ENCODE measurements at regions not wholly inside any gene's neighbourhood (a gene's known extent, or its start where the extent isn't known, plus 50 kb on each side); places are given as distances from the start of the nearest gene placed in this dataset.

GRCh38 chr9:109989296-109989695 is 209.3 kb downstream of the PALM2AKAP2 start:
- no peak overlapping the region for H3K9ac ChIP-seq
- H3K4me3 ChIP-seq (ENCODE audit: low read depth, low read length), result no peak overlapping the region
- no peaks in the 10 kb centered on the region for H3K79me2 ChIP-seq
- no peaks in the 10 kb centered on the region for H3K36me3 ChIP-seq (ENCODE audit: control insufficient read depth, insufficient read depth, low read length)
- no peak overlapping the region for H2AFZ ChIP-seq
- H3K4me1 ChIP-seq, result no peaks in the 10 kb centered on the region
- H3K27ac ChIP-seq, result no peak overlapping the region
- H3K4me2 ChIP-seq (ENCODE audit: low read length), result no peak overlapping the region
- no peaks in the 10 kb centered on the region for H3K9me3 ChIP-seq (ENCODE audit: control insufficient read depth, low read length)
- TF ChIP-seq, protein P1, sequence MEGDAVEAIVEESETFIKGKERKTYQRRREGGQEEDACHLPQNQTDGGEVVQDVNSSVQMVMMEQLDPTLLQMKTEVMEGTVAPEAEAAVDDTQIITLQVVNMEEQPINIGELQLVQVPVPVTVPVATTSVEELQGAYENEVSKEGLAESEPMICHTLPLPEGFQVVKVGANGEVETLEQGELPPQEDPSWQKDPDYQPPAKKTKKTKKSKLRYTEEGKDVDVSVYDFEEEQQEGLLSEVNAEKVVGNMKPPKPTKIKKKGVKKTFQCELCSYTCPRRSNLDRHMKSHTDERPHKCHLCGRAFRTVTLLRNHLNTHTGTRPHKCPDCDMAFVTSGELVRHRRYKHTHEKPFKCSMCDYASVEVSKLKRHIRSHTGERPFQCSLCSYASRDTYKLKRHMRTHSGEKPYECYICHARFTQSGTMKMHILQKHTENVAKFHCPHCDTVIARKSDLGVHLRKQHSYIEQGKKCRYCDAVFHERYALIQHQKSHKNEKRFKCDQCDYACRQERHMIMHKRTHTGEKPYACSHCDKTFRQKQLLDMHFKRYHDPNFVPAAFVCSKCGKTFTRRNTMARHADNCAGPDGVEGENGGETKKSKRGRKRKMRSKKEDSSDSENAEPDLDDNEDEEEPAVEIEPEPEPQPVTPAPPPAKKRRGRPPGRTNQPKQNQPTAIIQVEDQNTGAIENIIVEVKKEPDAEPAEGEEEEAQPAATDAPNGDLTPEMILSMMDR (IDR thresholded peaks at IDR 0.05), result no peak
- H3K27me3 ChIP-seq (ENCODE audit: control insufficient read depth, insufficient read depth, low read length), result no peaks in the 10 kb centered on the region

- no peaks in the 10 kb centered on the region for H3K27me3 ChIP-seq (ENCODE audit: control insufficient read depth, insufficient read depth, low read length)
- H3K36me3 ChIP-seq (ENCODE audit: control insufficient read depth, insufficient read depth, low read length), result no peaks in the 10 kb centered on the region
- TF ChIP-seq, protein P1 (IDR thresholded peaks at IDR 0.05), result no peak
- no peaks in the 10 kb centered on the region for H3K4me1 ChIP-seq
- no peaks in the 10 kb centered on the region for H3K9me3 ChIP-seq (ENCODE audit: control insufficient read depth, low read length)
- H3K4me2 ChIP-seq (ENCODE audit: low read length), result no peak overlapping the region
- H3K79me2 ChIP-seq, result no peaks in the 10 kb centered on the region
- H2AFZ ChIP-seq, result no peak overlapping the region
- H3K4me3 ChIP-seq (ENCODE audit: low read depth, low read length), result no peak overlapping the region
- no peak overlapping the region for H3K27ac ChIP-seq
- no peak overlapping the region for H3K9ac ChIP-seq
These were observed 210.5 kb downstream of the PALM2AKAP2 start for GRCh38 chr9:109990541-109990940.

DNA sequence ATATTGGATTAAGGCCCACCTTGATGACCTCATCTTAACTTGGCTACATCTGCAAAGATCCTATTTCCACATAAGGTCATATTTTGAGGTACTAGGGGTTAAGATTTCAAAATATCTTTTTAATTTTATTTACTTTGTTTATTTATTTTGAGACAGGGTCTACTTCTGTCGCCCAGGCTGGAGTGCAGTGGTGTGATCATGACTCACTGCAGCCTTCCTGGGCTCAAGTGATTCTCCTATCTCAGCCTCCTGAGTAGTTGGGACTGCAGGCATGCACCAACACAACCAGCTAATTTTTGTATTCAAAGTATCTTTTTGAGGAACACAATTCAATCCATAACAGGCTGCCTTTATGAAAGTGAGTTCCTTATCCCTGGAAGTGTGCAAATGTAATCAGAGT is 212.3 kb downstream of the PALM2AKAP2 start:
- H2AFZ ChIP-seq, result no peak overlapping the region
- H3K27ac ChIP-seq, result no peak overlapping the region

DNA sequence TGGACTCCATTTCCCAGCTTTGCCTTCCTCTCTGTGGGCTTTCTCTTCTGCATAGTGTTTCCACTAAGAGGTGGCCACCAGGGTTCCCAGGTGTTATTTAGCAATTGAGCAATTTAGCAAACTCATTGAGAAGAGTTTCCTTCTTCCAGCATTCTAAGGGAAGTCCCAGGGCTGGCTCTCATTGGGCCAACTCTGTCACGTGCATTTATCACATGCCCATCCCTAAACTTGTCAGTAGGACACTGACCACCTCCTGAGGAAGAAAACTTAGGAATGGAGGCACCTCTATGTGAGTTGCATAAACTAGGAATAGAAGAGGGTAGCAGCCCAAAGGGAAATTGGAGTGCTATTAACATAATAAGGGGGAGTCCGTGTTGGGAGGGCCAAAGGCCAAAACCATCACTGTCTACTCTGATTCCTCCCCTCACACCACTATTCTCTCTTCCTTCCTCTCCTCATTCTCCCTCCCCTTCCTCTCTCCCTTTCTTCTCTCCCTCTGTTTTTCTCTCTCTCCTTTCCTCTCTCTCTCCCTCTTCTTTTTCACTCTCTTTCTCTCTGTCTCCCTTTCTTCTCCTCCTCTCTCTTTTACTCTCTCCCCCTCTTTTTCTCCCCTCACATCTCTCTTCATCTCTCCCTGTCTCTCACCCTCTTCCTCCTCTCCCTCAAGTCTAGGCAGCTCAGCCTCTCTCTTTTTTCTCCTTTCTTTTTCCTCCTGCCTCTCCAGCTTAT is 213.4 kb downstream of the PALM2AKAP2 start:
- Histone ChIP-seq H3K27ac (no peak overlapping the region), H3K4me3 (ENCODE audit: low read depth, low read length) (no peak overlapping the region), H3K36me3 (ENCODE audit: control insufficient read depth, insufficient read depth, low read length) (no peaks in the 10 kb centered on the region), H3K79me2 (no peaks in the 10 kb centered on the region), H3K4me1 (no peaks in the 10 kb centered on the region), H3K9ac (no peak overlapping the region), H3K27me3 (ENCODE audit: control insufficient read depth, insufficient read depth, low read length) (no peaks in the 10 kb centered on the region), H2AFZ (no peak overlapping the region), H3K4me2 (ENCODE audit: low read length) (no peak overlapping the region), H3K9me3 (ENCODE audit: control insufficient read depth, low read length) (no peaks in the 10 kb centered on the region)
- TF ChIP-seq, protein P1 (IDR thresholded peaks at IDR 0.05), result no peak

More for the DNA sequence above, 212.3 kb downstream of the PALM2AKAP2 start:
- H3K9ac ChIP-seq, result no peak overlapping the region
- no peak overlapping the region for H3K4me3 ChIP-seq (ENCODE audit: low read depth, low read length)
- TF ChIP-seq, protein P1 (IDR thresholded peaks at IDR 0.05), result no peak
- H3K4me1 ChIP-seq, result no peaks in the 10 kb centered on the region
- H3K36me3 ChIP-seq (ENCODE audit: control insufficient read depth, insufficient read depth, low read length), result no peaks in the 10 kb centered on the region
- no peaks in the 10 kb centered on the region for H3K9me3 ChIP-seq (ENCODE audit: control insufficient read depth, low read length)
- H3K4me2 ChIP-seq (ENCODE audit: low read length), result no peak overlapping the region
- no peaks in the 10 kb centered on the region for H3K79me2 ChIP-seq
- H3K27me3 ChIP-seq (ENCODE audit: control insufficient read depth, insufficient read depth, low read length), result no peaks in the 10 kb centered on the region

DNA sequence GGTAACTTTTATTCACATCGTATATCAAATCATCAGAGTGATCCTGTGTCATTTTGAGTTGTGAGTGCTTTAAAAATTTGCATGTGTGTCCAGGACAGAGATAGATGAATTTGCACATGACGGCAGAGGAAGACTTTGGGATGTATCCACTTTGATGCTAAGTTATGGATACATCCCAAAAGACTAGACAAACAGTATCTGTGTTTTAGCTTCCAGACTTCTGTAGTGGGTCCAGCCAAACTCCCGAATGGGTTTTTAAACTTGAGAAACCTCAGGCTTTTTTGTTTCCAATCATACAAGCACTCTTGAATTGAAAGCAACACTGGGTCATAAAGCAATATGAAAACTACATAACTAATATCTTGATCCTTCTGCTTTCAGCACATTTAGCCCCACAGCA is 213.8 kb downstream of the C9orf152 start:
- Histone ChIP-seq H3K9ac (no peak overlapping the region), H3K4me3 (ENCODE audit: low read depth, low read length) (no peak overlapping the region), H3K4me1 (no peaks in the 10 kb centered on the region), H3K27ac (no peak overlapping the region), H2AFZ (no peak overlapping the region), H3K27me3 (ENCODE audit: control insufficient read depth, insufficient read depth, low read length) (no peaks in the 10 kb centered on the region), H3K4me2 (ENCODE audit: low read length) (no peak overlapping the region), H3K79me2 (no peaks in the 10 kb centered on the region), H3K9me3 (ENCODE audit: control insufficient read depth, low read length) (no peaks in the 10 kb centered on the region), H3K36me3 (ENCODE audit: control insufficient read depth, insufficient read depth, low read length) (no peaks in the 10 kb centered on the region)
- TF ChIP-seq, protein P1 (IDR thresholded peaks at IDR 0.05), result no peak

Data from parathyroid adenoma (tissue), 2 donors.